Activated T-helper 2 cell treated with anti-CD3 and anti-CD28 coated beads, Interferon-gamma antibody, Interleukin-2, Interleukin-4, amounts not matched to agents 10 μg/mL and 5 μg/mL and 100 μg/mL, durations not matched to agents 14 hours and 24 hours and 36 hours (primary cell): ENCODE measurements at regions not wholly inside any gene's neighbourhood (a gene's known extent, or its start where the extent isn't known, plus 50 kb on each side); places are given as distances from the start of the nearest gene placed in this dataset.
A peak's percentile ranks its signal among the peaks of the same experiment; 100 is the strongest.

Experiments
- DNase-seq: peaks from one replicate; pipeline ENCODE4 v3.0.0; 2021; ENCODE audit warnings: low spot score
- H3K27ac Mint-ChIP-seq: one replicate; pipeline ENCODE4 v1.8.0; 2021; ENCODE audit warnings: mixed read lengths
- H3K27me3 Mint-ChIP-seq: one replicate; pipeline ENCODE4 v1.8.0; 2021; ENCODE audit warnings: low read depth, mixed read lengths
- H3K36me3 Mint-ChIP-seq: one replicate; pipeline ENCODE4 v1.8.0; 2021; ENCODE audit warnings: low read depth, mixed read lengths
- H3K4me1 Mint-ChIP-seq: one replicate; pipeline ENCODE4 v1.8.0; 2021; ENCODE audit warnings: low read depth, mixed read lengths
- H3K4me3 Mint-ChIP-seq: one replicate; pipeline ENCODE4 v1.8.0; 2021; ENCODE audit warnings: low read depth, mild to moderate bottlenecking, moderate library complexity, mixed read lengths
- H3K9me3 Mint-ChIP-seq: one replicate; pipeline ENCODE4 v1.8.0; 2021; ENCODE audit warnings: mixed read lengths
- intact Hi-C: fragments of 100-400 bp; cut with micrococcal nuclease; formaldehyde crosslinking; loops from one replicate; pipeline ENCODE4 v1.15.1; 2023

DNA sequence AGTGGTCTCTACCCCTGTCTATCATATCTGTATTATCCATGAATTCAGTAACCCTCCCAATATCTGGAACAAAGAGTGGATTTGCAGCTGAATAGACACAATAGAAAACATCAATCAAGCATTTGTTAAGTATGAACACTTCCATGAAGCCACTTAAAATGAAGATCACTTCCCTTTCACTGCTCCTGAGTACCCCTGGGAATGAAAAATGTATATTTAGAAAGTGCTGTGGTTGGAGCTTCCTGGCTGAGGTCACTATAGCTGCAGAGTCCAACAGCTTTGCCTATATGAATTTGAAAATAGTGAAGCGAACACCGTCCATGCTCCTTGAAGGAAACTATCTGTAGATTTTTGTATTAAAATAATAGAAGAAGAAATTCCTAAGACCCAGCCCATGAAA lies 227.0 kb downstream of the DTHD1 start:
- Mint-ChIP-seq H3K36me3 (no peaks in the 10 kb centered on the region), H3K4me1 (no peaks in the 10 kb centered on the region), H3K4me3 (no peak overlapping the region), H3K27ac (no peak overlapping the region), H3K27me3 (peaks cover 4% of the 10 kb centered on the region), H3K9me3 (no peaks in the 10 kb centered on the region)
- intact Hi-C loops: no loop called here
- no peak for DNase-seq

DNA sequence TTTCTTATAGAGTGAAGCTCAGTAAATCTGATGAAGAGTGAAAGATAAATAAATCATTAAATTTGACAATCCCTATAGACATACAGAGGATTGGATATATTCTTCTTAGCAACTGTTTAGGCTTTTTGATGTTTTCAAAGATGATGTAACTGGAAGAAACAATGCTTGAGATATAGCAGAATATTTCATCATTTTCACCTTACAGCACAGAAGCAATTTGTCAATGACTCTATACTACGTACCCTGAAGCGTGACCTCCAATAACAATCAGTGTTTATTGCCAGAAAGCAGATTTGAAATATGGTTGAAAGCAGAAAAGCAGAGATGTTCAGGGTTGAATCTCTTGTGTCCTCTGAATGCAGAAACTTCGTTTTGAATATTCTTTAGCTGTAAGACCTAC lies 228.4 kb downstream of the DTHD1 start:
- no peaks in the 10 kb centered on the region for H3K9me3 Mint-ChIP-seq
- no peak overlapping the region for H3K4me3 Mint-ChIP-seq
- no peaks in the 10 kb centered on the region for H3K36me3 Mint-ChIP-seq
- DNase-seq: no peak
- peaks cover 4% of the 10 kb centered on the region for H3K27me3 Mint-ChIP-seq
- intact Hi-C loops: no loop called here
- H3K4me1 Mint-ChIP-seq: no peaks in the 10 kb centered on the region
- no peak overlapping the region for H3K27ac Mint-ChIP-seq

DNA sequence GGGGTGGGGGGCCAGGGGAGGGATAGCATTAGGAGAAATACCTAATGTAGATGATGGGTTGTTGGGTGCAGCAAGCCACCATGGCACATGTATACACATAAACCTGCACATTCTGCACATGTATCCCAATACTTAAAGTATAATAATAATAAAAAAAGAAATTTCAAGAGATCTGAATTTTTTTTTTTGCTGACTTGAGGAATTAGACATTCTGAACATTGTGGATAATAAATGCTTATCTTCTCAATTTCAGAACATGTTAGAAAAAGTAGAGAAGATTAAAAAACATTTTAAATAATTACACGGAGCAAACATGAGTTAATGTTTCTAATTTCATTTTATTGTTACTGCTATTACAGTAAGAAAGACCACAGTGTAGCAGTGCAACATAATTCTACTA lies 230.4 kb downstream of the DTHD1 start:
- Mint-ChIP-seq H3K4me3 (no peak overlapping the region), H3K4me1 (no peaks in the 10 kb centered on the region), H3K27me3 (no peaks in the 10 kb centered on the region), H3K27ac (no peak overlapping the region), H3K9me3 (no peaks in the 10 kb centered on the region), H3K36me3 (no peaks in the 10 kb centered on the region)
- no peak for DNase-seq
- intact Hi-C loops: no loop called here

DNA sequence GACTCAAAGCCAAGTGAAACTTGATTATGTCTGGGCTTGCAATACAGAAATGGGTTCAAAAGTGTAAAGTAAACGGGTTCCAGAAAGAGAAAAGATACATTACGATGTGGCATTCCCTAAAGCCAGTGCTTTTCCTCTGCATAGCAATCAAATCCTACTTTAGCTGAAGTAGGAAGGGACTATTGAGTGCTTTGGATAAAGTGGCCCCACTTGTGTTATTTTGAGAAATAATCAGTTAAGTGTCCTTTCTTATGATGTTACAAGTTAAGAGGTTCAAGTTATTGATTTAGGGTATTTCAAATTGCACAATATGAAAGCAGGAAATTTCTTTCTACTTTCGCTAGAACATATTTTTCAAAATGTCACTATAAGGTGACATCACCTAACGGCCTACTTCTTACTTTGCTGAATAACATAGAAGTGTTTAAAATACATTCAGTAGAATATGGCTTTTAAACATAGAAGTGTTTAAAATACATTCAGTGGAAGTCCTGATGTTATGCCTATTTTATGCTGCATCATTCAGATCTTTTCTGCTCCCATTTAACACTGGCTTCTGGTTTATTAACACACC lies 235.2 kb downstream of the DTHD1 start:
- peaks cover 2% of the 10 kb centered on the region for H3K27me3 Mint-ChIP-seq
- H3K27ac Mint-ChIP-seq: no peak overlapping the region
- H3K4me1 Mint-ChIP-seq: no peaks in the 10 kb centered on the region
- no peak for DNase-seq
- H3K9me3 Mint-ChIP-seq: no peaks in the 10 kb centered on the region
- H3K4me3 Mint-ChIP-seq: no peak overlapping the region
- intact Hi-C loops: no loop called here
- no peaks in the 10 kb centered on the region for H3K36me3 Mint-ChIP-seq

DNA sequence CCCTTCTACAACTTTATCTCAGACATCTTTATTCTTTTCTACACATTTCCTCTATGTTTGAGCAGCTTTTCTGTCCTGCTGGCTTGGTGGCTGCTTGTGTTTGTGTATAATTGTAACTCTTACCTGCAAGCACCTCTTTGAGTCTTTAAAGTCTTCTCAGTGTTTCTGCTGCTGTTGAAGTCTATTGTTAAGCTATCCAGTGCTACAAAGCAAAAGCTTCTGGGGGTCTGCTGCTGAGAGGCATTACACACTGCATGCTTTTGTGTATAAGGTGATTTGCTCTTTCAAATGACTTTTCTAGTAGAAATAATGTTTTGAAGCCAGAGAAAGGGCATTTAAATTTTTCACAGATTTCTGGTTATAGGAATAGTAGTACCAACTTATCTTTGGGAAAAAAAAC lies 241.8 kb downstream of the DTHD1 start:
- no peak overlapping the region for H3K4me3 Mint-ChIP-seq
- no peak overlapping the region for H3K27ac Mint-ChIP-seq
- peaks cover 17% of the 10 kb centered on the region for H3K9me3 Mint-ChIP-seq
- no peaks in the 10 kb centered on the region for H3K27me3 Mint-ChIP-seq
- no peaks in the 10 kb centered on the region for H3K4me1 Mint-ChIP-seq
- DNase-seq: no peak
- intact Hi-C loops: no loop called here
- no peaks in the 10 kb centered on the region for H3K36me3 Mint-ChIP-seq

DNA sequence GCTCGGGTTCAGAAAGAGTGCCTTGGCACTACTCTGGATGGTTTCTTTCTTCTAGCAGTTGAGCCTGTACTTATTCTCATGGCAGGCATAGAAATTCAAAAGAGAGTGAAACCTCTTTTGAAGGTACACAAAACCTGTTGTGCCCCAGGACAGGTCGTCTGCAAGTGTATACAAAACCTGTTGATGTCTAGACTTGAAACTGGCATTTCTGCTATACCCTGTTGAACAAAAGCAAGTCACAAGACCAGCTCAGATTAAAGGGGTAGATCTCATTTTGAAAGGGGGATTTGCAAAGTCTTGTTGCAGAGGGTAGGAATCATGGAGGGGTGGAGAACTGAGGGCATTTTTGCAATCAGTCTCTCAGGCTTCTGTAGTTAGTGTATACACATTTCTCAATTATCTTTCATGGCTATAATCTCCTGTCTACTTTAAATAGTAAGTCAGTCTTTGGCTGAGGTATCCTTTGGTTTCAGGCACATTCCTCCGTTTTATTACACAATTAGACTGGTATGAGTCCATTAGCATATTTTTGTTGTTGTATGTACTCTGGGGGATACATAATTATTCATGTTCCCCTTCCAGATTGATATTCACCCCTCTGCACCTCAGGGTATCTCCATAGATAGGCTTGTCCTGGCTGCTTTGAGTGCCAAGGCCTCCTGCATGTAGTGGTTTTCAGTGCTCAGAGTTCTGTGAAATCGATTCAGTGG lies 251.4 kb downstream of the DTHD1 start:
- no peaks in the 10 kb centered on the region for H3K4me1 Mint-ChIP-seq
- intact Hi-C loops: no loop called here
- no peak overlapping the region for H3K27ac Mint-ChIP-seq
- no peaks in the 10 kb centered on the region for H3K27me3 Mint-ChIP-seq
- DNase-seq: no peak
- no peak overlapping the region for H3K4me3 Mint-ChIP-seq
- no peaks in the 10 kb centered on the region for H3K36me3 Mint-ChIP-seq
- peaks cover 14% of the 10 kb centered on the region for H3K9me3 Mint-ChIP-seq

DNA sequence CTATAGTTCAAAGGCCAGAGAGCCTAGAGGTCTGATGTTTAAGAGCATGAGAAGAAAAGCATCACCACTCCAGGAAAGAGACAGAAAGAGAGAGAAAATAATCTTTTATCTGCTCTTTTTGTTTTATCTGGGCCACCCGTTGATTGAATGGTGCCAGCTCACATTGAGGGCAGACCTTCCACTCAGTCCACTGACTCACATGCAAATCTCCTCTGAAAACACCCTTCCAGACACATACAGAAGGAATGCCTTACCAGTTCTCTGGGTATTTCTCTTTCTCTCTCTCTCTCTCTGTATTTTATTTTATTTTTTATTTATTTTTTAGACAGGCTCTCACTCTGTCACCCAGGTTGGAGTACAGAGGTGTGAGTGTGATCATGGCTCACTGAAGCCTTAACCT lies 252.5 kb downstream of the DTHD1 start:
- DNase-seq: no peak
- Mint-ChIP-seq H3K36me3 (no peaks in the 10 kb centered on the region), H3K27me3 (no peaks in the 10 kb centered on the region), H3K4me3 (no peak overlapping the region), H3K9me3 (peaks cover 3% of the 10 kb centered on the region), H3K27ac (no peak overlapping the region), H3K4me1 (no peaks in the 10 kb centered on the region)
- intact Hi-C loops: no loop called here

DNA sequence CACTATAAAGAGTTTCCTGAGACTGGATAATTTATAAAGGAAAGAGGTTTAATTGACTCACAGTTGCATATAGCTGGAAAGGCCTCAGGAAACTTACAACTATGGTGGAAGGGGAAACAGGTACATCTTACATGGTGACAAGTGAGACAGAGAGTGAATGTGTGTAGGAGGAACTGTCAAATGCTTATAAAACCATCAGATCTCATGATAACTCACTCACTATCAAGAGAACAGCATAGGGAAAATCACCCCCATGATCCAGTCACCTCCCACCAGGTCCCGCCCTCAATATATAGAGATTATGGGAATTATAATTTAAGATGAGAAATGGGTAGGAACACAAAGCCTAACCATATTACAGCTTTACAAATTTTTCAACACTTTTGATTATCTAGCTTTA lies 266.0 kb downstream of the DTHD1 start:
- Mint-ChIP-seq H3K36me3 (no peaks in the 10 kb centered on the region), H3K9me3 (no peaks in the 10 kb centered on the region), H3K27me3 (no peaks in the 10 kb centered on the region), H3K27ac (no peak overlapping the region), H3K4me1 (peaks cover 14% of the 10 kb centered on the region), H3K4me3 (no peak overlapping the region)
- DNase-seq: no peak
- intact Hi-C loops: no loop called here

DNA sequence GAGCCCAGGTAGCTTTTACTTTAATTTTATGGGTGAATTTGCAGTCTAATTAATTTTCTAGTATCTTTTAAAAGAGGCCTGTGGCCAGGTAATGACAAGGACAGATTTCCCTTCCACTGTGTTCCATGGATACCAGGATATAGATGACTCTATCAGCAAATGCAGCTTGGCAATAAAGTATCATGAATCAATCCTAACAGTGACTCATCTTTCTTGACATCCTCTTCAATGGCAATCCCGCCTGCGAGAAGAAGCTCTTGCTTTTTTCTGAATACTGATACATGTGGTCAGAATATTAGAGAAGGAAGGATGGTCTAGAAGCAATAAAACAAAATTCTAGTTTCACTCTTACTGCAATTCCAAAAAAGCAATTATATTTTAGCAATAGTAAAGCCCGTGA lies 267.8 kb downstream of the DTHD1 start:
- H3K36me3 Mint-ChIP-seq: no peaks in the 10 kb centered on the region
- no peak overlapping the region for H3K4me3 Mint-ChIP-seq
- H3K4me1 Mint-ChIP-seq: peaks cover 14% of the 10 kb centered on the region
- intact Hi-C loops: no loop called here
- H3K9me3 Mint-ChIP-seq: no peaks in the 10 kb centered on the region
- no peak overlapping the region for H3K27ac Mint-ChIP-seq
- no peaks in the 10 kb centered on the region for H3K27me3 Mint-ChIP-seq
- DNase-seq: no peak

DNA sequence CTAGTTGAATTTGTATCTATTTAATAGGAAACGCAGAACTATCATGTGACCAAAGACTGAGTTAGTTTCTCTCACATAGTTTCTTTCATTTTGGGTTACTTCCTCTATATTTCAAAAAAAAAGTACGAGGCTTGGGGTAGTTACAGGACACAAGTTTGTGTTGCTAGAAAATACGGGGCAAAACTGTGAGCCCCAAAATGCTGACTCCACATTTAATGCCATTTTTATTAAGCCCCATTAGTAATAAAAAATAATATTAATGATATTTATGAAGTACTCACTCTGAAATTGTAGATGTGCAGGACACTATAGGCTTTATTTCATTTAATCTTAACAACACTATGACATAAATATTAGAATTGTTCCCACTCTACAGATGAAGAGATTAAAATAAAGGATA lies 268.6 kb downstream of the DTHD1 start:
- no peak overlapping the region for H3K4me3 Mint-ChIP-seq
- intact Hi-C loops: loop anchor here (5.0 kb wide), 1 partner anchor 158 kb away; no protein-coding TSS in a partner anchor
- peaks cover 14% of the 10 kb centered on the region for H3K4me1 Mint-ChIP-seq
- H3K27me3 Mint-ChIP-seq: no peaks in the 10 kb centered on the region
- H3K27ac Mint-ChIP-seq: no peak overlapping the region
- no peak for DNase-seq
- no peaks in the 10 kb centered on the region for H3K36me3 Mint-ChIP-seq
- no peaks in the 10 kb centered on the region for H3K9me3 Mint-ChIP-seq

DNA sequence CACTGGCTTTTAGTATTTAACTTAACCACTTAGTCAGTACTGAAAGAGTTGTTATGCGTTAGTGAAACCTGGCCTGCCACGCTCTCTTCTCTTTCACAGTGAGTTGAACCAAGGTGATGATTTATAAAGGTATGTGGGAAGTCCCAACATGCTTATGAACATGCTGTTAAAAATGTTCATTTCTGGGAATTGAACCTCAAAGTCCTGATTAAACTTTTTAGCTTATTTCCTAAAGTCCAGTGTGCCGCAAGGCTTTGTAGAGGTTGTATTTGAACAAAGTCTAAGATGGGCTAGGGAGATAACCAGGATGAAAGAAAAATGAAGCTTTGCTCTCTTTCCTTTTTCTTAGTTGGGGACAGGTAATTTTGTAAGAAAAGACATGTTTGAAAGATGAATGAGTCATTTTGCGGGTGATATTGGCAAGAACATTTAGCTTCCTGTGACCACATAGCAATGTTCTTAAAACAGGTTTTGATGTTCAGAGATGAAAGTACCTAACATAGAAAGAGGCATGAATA lies 270.3 kb downstream of the DTHD1 start:
- Mint-ChIP-seq H3K4me1 (peaks cover 14% of the 10 kb centered on the region), H3K36me3 (no peaks in the 10 kb centered on the region), H3K27me3 (no peaks in the 10 kb centered on the region), H3K27ac (peak overlapping the region; percentile 8), H3K4me3 (no peak overlapping the region), H3K9me3 (no peaks in the 10 kb centered on the region)
- DNase-seq: no peak
- intact Hi-C loops: loop anchor here (5.0 kb wide), 1 partner anchor 159 kb away; no protein-coding TSS in a partner anchor

DNA sequence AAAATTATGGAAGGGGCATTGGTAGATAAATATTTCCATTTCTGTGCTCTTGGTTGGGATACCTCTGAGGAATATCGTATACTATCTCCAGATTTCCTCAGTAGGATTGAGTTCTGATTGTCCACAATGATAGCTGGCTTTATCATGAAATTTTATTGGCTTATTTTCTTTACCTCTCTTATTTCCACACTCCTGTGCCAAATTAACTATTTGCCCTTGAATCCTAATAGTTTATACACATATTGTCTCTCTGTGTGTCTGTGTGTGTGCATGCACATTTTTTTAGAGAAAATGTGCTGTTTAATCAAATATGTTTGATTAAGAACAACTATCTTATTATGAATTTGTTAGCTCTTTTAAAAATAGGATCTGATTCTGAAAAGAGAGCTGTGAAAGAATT lies 271.6 kb downstream of the DTHD1 start:
- H3K4me1 Mint-ChIP-seq: peaks cover 11% of the 10 kb centered on the region
- no peak for DNase-seq
- peaks cover 4% of the 10 kb centered on the region for H3K27me3 Mint-ChIP-seq
- intact Hi-C loops: loop anchor here (5.0 kb wide), 1 partner anchor 161 kb away; no protein-coding TSS in a partner anchor
- H3K4me3 Mint-ChIP-seq: no peak overlapping the region
- H3K36me3 Mint-ChIP-seq: no peaks in the 10 kb centered on the region
- no peak overlapping the region for H3K27ac Mint-ChIP-seq
- H3K9me3 Mint-ChIP-seq: no peaks in the 10 kb centered on the region

DNA sequence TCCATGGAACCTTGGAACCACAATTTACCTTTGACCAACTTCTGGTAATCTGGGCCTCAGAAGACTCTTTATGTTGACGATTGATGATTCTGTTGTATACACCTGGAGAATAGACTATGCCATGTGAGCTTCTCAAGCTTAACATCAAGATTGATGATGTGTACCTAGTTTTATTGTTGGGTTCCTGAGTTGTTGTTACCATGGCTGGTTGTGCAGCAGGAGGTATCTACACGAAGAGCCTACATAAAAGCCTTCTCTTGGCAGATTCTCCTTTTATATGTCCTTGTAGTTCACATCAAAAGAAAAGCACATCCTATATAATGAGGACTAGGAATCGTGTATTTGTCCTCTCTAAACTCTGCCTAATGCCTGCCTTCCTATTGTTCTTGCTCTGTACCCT lies 272.0 kb downstream of the DTHD1 start:
- no peaks in the 10 kb centered on the region for H3K36me3 Mint-ChIP-seq
- peaks cover 11% of the 10 kb centered on the region for H3K4me1 Mint-ChIP-seq
- no peaks in the 10 kb centered on the region for H3K9me3 Mint-ChIP-seq
- peaks cover 4% of the 10 kb centered on the region for H3K27me3 Mint-ChIP-seq
- no peak overlapping the region for H3K4me3 Mint-ChIP-seq
- no peak overlapping the region for H3K27ac Mint-ChIP-seq
- DNase-seq: no peak
- intact Hi-C loops: loop anchor here (5.0 kb wide), 1 partner anchor 161 kb away; no protein-coding TSS in a partner anchor
